ENCODE measurements at regions not wholly inside any gene's neighbourhood (a gene's known extent, or its start where the extent isn't known, plus 50 kb on each side); places are given as distances from the start of the nearest gene placed in this dataset.

DNA sequence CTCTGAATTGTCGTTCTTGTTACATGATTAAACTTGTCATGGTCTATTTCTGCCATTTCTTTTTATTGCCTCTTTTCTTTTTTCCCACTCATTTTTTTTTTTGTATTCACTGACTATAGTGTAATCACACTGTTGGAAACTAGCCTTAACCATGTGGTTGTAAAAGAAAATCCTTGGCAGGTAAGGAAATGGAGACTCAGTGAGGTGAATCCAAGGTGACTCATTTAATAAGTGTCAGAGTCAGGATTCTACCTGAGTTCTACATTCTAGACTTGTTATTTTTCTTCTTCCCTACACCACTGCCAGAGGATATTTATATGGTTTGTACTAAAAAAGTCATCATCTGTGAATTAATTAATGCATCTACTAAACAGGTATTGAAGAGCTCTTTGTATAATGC lies 152.2 kb downstream of the CBLL2 start:
- Histone ChIP-seq H3K9me3 (no peaks in the 10 kb centered on the region), H3K4me3 (no peak overlapping the region), H3K4me1 (no peaks in the 10 kb centered on the region), H3K36me3 (no peaks in the 10 kb centered on the region), H3K27me3 (no peaks in the 10 kb centered on the region), H3K27ac (no peak overlapping the region)
- DNase-seq (no peak), ATAC-seq (ENCODE audit: low FRiP score in 2 of 2) (no peak)
- 88 to 89% methylated on average over 1 of the region's 1 CpG for WGBS, 2 donors
- TF ChIP-seq, protein P1, sequence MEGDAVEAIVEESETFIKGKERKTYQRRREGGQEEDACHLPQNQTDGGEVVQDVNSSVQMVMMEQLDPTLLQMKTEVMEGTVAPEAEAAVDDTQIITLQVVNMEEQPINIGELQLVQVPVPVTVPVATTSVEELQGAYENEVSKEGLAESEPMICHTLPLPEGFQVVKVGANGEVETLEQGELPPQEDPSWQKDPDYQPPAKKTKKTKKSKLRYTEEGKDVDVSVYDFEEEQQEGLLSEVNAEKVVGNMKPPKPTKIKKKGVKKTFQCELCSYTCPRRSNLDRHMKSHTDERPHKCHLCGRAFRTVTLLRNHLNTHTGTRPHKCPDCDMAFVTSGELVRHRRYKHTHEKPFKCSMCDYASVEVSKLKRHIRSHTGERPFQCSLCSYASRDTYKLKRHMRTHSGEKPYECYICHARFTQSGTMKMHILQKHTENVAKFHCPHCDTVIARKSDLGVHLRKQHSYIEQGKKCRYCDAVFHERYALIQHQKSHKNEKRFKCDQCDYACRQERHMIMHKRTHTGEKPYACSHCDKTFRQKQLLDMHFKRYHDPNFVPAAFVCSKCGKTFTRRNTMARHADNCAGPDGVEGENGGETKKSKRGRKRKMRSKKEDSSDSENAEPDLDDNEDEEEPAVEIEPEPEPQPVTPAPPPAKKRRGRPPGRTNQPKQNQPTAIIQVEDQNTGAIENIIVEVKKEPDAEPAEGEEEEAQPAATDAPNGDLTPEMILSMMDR (IDR thresholded peaks at IDR 0.05), result no peak
- no peak for TF ChIP-seq POLR2A (IDR thresholded peaks at IDR 0.05)
- no peak for TF ChIP-seq EP300 (IDR thresholded peaks at IDR 0.05)
- TF ChIP-seq POLR2AphosphoS5 (IDR thresholded peaks at IDR 0.05), result no peak

DNA sequence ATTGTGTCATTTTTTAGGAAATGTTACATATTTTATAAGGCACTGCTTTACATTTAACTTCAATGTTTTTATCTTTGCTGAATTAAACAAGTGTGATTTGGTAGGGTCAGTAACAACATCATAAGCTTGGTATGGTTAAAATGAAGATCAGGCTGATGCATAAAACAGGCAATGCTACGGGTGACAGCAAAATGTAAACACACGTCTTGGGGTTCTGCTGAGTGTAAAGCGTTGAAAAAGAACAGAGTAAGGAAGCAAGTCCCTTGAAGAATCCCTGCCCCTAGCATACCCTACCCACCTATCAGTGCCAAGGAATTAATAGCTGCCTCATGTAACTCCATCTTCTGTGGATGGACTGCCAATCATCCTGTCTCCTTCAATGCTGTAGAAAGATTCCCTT lies 157.0 kb downstream of the CBLL2 start:
- H3K36me3 ChIP-seq, result no peaks in the 10 kb centered on the region
- no peak overlapping the region for H3K27ac ChIP-seq
- ATAC-seq (ENCODE audit: low FRiP score in 2 of 2) (no peak), DNase-seq (no peak)
- H3K4me1 ChIP-seq, result no peaks in the 10 kb centered on the region
- no peak overlapping the region for H3K4me3 ChIP-seq
- no peaks in the 10 kb centered on the region for H3K9me3 ChIP-seq
- 76 to 90% methylated on average over 3 of the region's 3 CpGs for WGBS, 2 donors
- no peaks in the 10 kb centered on the region for H3K27me3 ChIP-seq
- TF ChIP-seq EP300 (IDR thresholded peaks at IDR 0.05) (no peak), POLR2A (IDR thresholded peaks at IDR 0.05) (no peak), POLR2AphosphoS5 (IDR thresholded peaks at IDR 0.05) (no peak)
- TF ChIP-seq, protein P1 (IDR thresholded peaks at IDR 0.05), result no peak

DNA sequence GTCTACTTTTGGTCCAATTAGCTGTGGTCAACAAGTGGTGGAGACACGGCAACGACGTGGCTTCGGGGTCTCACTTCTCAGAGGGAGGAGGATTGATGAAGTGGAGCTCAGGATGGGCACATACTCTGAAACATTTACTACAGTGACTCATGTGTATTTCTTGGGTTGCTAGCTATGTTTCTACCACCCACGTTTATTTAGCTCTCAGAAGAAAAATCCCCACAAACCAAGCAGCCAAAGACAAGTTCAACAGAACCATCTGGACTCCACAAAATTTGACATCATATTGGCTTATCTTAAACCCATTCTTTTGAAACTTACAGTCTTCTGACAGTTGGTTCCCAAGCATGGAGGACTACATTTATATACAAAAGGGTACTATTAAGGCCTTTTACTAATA lies 158.0 kb downstream of the CBLL2 start:
- H3K9me3 ChIP-seq, result no peaks in the 10 kb centered on the region
- H3K27ac ChIP-seq, result no peak overlapping the region
- no peak for TF ChIP-seq POLR2AphosphoS5 (IDR thresholded peaks at IDR 0.05)
- TF ChIP-seq POLR2A (IDR thresholded peaks at IDR 0.05), result no peak
- no peak for TF ChIP-seq EP300 (IDR thresholded peaks at IDR 0.05)
- TF ChIP-seq, protein P1 (IDR thresholded peaks at IDR 0.05), result no peak
- H3K4me1 ChIP-seq, result no peaks in the 10 kb centered on the region
- H3K36me3 ChIP-seq, result no peaks in the 10 kb centered on the region
- no peaks in the 10 kb centered on the region for H3K27me3 ChIP-seq
- 85 to 90% methylated on average over 4 to 5 of the region's 5 CpGs for WGBS, 2 donors
- no peak for ATAC-seq (ENCODE audit: low FRiP score in 2 of 2)
- DNase-seq, result no peak
- no peak overlapping the region for H3K4me3 ChIP-seq

DNA sequence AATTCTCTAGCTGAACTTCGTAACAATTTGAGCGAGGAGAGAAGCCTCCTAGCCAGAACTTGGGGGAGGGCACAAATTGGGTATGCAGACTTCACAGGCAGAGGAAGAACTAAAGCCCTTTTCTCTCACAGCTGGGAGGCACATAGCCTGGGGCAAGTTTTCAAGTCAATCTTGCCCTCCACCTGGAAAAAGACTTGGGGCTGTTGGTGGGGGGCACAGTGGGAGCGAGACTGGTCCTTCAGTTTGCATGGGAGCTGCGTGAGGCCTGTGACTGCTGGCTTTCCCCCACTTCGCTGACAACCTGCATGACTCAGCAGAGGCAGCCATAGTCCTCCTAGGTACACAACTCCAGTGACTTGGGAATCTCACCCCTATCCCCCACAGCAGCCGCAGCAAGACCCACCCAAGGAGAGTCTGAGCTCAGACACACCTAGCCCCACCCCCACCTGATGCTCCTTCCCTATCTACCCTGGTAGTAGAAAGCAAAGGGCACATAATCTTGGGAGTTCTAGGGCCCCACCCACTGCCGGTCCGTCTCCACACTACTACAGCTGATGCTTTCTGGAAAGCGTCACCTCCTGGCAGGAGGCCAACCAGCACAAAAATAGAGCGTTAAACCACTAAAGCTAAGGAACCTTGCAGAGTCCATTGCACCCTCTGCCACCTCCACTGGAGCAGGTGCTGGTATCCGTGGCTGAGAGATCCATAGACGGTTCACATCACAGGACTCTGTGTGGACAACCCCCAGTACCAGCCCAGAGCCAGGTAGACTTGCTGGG lies 160.8 kb downstream of the CBLL2 start:
- no peak overlapping the region for H3K27ac ChIP-seq
- WGBS, 2 donors, result 73 to 80% methylated on average over 1 to 12 of the region's 12 CpGs
- H3K4me3 ChIP-seq, result no peak overlapping the region
- no peak for ATAC-seq (ENCODE audit: low FRiP score in 2 of 2)
- no peaks in the 10 kb centered on the region for H3K27me3 ChIP-seq
- no peaks in the 10 kb centered on the region for H3K9me3 ChIP-seq
- no peak for DNase-seq
- TF ChIP-seq POLR2A (IDR thresholded peaks at IDR 0.05) (no peak), EP300 (IDR thresholded peaks at IDR 0.05) (no peak), POLR2AphosphoS5 (IDR thresholded peaks at IDR 0.05) (no peak)
- TF ChIP-seq, protein P1 (IDR thresholded peaks at IDR 0.05), result no peak
- H3K36me3 ChIP-seq, result no peaks in the 10 kb centered on the region
- H3K4me1 ChIP-seq, result no peaks in the 10 kb centered on the region

DNA sequence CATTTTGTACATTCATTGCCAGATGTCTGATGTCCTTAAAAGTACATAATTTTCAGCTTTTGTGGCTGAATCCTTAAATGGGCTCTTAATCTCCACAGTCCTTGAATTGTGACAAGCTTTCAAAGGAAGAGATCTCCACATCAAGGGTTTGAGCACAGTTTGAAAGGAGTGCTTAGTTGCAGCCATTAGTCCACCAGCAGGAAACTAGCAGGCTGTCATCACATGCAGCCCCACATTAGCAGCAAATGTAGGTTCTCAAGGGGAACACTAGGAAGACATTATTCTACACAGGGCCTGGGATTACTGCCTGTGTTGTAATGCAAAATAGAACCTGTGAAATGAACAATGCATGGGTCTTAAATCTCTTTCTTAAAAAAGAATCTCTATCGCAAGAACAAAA lies 173.2 kb downstream of the CBLL2 start:
- H3K4me1 ChIP-seq, result no peaks in the 10 kb centered on the region
- H3K9me3 ChIP-seq, result no peaks in the 10 kb centered on the region
- no peaks in the 10 kb centered on the region for H3K36me3 ChIP-seq
- no peaks in the 10 kb centered on the region for H3K27me3 ChIP-seq
- no peak overlapping the region for H3K4me3 ChIP-seq
- TF ChIP-seq POLR2AphosphoS5 (IDR thresholded peaks at IDR 0.05), result no peak
- no peak for TF ChIP-seq EP300 (IDR thresholded peaks at IDR 0.05)
- TF ChIP-seq, protein P1 (IDR thresholded peaks at IDR 0.05), result no peak
- TF ChIP-seq POLR2A (IDR thresholded peaks at IDR 0.05), result no peak
- 78 to 100% methylated on average over 1 of the region's 1 CpG for WGBS, 2 donors
- DNase-seq (no peak), ATAC-seq (ENCODE audit: low FRiP score in 2 of 2) (no peak)
- H3K27ac ChIP-seq, result no peak overlapping the region
